ENCODE measurements at regions not wholly inside any gene's neighbourhood (a gene's known extent, or its start where the extent isn't known, plus 50 kb on each side); places are given as distances from the start of the nearest gene placed in this dataset.
"Not testable (repeated sequence)": the region's sequence is repeated elsewhere in the genome, so short reads cannot be mapped to it uniquely, and the experiment has no call there.

- H3K27ac ChIP-seq = no peak overlapping the region
- TF ChIP-seq, protein P1, sequence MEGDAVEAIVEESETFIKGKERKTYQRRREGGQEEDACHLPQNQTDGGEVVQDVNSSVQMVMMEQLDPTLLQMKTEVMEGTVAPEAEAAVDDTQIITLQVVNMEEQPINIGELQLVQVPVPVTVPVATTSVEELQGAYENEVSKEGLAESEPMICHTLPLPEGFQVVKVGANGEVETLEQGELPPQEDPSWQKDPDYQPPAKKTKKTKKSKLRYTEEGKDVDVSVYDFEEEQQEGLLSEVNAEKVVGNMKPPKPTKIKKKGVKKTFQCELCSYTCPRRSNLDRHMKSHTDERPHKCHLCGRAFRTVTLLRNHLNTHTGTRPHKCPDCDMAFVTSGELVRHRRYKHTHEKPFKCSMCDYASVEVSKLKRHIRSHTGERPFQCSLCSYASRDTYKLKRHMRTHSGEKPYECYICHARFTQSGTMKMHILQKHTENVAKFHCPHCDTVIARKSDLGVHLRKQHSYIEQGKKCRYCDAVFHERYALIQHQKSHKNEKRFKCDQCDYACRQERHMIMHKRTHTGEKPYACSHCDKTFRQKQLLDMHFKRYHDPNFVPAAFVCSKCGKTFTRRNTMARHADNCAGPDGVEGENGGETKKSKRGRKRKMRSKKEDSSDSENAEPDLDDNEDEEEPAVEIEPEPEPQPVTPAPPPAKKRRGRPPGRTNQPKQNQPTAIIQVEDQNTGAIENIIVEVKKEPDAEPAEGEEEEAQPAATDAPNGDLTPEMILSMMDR (conservative IDR thresholded peaks at IDR 0.05) = no peak
Measured at GRCh38 chr20:29318871-29319461, 1938.5 kb upstream of the DEFB115 start.

DNA sequence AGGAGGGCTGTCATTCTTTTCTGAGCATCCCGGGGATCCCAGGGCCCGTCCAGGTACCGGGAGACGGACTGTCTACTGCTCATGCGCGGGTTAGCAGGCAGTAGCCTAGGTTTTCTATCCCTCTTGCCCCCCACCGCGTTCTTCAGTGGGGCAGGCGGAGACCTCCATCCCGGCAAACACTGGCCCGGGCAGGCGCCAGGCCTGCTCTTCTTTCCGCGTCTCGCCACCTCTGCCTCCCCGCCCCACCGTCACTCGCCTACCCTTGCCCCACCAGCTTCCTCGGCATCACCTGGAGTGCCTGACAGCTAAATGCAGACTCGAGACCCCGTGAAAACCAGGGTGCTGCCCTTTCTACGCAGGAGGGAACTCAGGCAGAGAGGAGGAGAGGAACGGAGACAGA lies 1937.7 kb upstream of the DEFB115 start:
- TF ChIP-seq, protein P1 (conservative IDR thresholded peaks at IDR 0.05) = no peak
- no peak overlapping the region for H3K27ac ChIP-seq

DNA sequence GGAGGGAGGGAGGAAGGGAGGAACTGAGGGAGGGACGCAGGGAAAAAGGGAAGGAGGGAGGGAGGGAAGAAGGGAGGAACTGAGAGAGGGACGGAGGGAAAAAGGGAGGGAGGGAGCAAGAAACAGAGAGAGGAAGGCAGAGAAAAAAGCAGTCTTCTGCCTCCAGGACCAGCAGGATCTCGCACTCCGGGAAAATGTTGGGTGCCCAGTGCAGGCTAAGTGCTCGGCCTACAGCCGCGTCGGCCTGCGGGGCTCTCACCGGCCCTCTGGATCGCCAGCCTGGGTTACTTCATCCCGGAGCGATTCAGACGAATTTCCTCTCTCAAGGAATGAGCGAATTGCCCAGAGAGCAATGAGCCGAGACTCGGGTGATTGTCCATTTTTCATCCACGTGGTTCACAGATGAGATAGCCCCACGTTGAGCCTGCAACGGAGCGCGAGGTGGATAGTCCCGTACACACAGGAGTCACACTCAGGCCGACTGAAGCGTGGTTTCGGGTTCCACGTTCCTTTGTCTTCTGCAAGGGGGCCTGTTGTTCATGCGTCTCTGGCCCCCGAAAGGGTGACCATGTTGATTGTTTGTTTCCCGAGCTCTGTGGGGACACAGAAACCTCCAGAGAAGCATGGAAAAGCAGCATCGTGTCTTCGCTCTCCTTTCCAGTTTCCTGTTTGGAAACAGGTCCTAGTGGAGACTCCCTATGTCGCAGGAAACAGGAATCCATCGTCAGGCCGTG lies 1937.1 kb upstream of the DEFB115 start:
- H3K27ac ChIP-seq = not testable (repeated sequence)

GRCh38 chr20:29323631-29324515 lies 1933.6 kb upstream of the DEFB115 start:
- not testable (repeated sequence) for H3K27ac ChIP-seq

DNA sequence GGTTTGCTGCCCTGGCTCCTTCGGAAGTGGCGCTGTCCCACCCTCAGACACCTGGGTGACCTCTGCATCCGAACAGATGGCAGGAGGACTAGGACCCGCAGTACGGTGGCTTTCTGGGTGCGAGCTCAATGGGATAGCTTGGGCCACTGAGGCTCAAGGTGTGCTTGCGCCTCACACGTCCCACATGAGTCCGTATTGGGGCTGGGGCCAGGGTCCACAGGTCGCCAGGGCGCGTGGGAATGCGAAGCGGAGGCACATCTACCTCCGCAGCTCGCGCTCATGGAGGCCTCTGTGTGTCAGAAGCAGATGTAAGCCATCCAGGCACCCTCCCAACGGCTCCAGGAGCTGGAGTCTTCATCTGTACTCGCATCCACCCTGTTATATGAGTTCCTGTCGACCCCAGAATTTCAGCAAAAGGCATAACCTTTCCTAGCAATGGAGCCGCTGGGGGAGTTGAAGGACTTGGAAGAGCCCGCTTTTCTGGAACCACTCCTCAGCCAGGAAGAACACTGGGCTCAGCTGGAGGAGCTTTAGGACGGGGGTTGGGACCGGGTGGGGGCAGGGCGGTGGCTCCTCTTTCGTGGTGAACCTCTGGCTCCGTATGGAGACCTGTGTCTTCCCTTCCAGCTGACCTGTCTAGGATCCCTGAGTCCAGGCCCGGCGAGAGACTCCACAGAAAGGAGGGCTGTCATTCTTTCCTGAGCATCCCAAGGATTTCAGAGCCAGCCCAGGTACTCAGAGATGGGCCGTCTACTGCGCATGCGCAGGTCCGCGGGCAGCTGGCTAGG lies 1932.8 kb upstream of the DEFB115 start:
- not testable (repeated sequence) for H3K27ac ChIP-seq

GRCh38 chr20:29325304-29325640 lies 1932.2 kb upstream of the DEFB115 start:
- TF ChIP-seq, protein P1 (conservative IDR thresholded peaks at IDR 0.05) = no peak

GRCh38 chr20:29325781-29326180 lies 1931.7 kb upstream of the DEFB115 start:
- H3K27ac ChIP-seq = not testable (repeated sequence)

More at GRCh38 chr20:29325304-29325640, 1932.2 kb upstream of the DEFB115 start:
- H3K27ac ChIP-seq = no peak overlapping the region

DNA sequence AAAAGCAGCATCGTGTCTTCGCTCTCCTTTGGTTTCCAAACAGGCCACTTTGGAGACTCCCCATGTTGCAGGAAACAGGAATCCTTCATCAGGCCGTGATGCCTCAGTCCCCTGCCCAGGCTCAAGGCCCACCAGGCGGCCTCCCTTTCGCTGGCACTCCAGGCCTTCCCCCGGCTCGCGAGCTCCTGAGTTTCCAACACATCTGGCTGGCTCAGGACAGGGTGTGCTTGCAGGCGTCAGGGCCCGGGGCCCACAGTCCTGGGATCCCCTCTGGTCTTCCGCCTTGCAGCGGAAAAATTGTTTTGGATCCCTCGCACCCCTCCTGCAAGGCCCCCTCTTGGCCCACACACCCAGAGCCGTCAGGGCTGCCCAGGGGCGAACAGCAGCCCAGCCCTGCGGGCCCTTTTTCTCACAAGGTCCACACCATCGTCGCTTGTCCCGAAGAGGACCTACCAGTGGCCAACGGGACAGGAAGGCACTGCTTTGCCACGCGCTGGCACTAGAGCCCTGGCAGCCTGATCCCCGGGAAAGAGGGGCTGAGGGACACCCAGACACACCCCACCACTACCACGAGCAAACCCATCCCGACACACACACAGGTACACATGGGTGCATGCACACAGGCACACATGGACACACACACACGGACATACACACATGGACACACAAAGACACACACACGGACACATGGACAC lies 1930.9 kb upstream of the DEFB115 start:
- no peak overlapping the region for H3K27ac ChIP-seq
- TF ChIP-seq, protein P1 (conservative IDR thresholded peaks at IDR 0.05) = no peak

All from VCaP (cell line).